Fibroblast of lung (primary cell): ENCODE measurements at regions not wholly inside any gene's neighbourhood (a gene's known extent, or its start where the extent isn't known, plus 50 kb on each side); places are given as distances from the start of the nearest gene placed in this dataset.
"Not testable (repeated sequence)": the region's sequence is repeated elsewhere in the genome, so short reads cannot be mapped to it uniquely, and the experiment has no call there.

Experiments used
- DNase-seq, 2 donors: peaks; one replicate each; pipeline versions ENCODE4 v3.0.0 to v3.0.0-alpha.2; 2010; ENCODE audit warnings: low read depth in 2 of 2
- H2AFZ ChIP-seq: 2 replicates; pipeline ENCODE4 v1.5.1; 2012; ENCODE audit warnings: low read length, control low read depth, inconsistent platforms
- H3K27ac ChIP-seq: 2 replicates; pipeline ENCODE4 v1.5.1; 2011; ENCODE audit warnings: low read length, control low read depth; ENCODE audit not compliant: insufficient read depth
- H3K27me3 ChIP-seq: 2 replicates; pipeline ENCODE4 v1.5.1; 2011; ENCODE audit warnings: mild to moderate bottlenecking, low read length; ENCODE audit not compliant: control insufficient read depth, insufficient read depth
- H3K36me3 ChIP-seq: 2 replicates; pipeline ENCODE4 v1.5.1; 2011; ENCODE audit warnings: low read length; ENCODE audit not compliant: control insufficient read depth, insufficient read depth
- H3K4me1 ChIP-seq: 2 replicates; pipeline ENCODE4 v1.5.1; 2011; ENCODE audit warnings: low read length; ENCODE audit not compliant: control insufficient read depth, insufficient read depth; ENCODE audit errors: extremely low read depth
- H3K4me2 ChIP-seq: 2 replicates; pipeline ENCODE4 v1.5.1; 2011; ENCODE audit warnings: low read length, control low read depth; ENCODE audit not compliant: insufficient read depth; ENCODE audit errors: extremely low read depth
- H3K4me3 ChIP-seq, 4 experiments: fragments of 200-600 bp in 1 of 4; sonication (generic) in 1 of 4; replicated peaks in 1 of 4; 2 replicates each; pipeline ENCODE4 v1.5.1; 2011 to 2016; ENCODE audit warnings: low read length in 4 of 4, low read depth in 3 of 4, mild to moderate bottlenecking in 3 of 4, control low read depth in 2 of 4, inconsistent platforms in 1 of 4, mixed read lengths in 1 of 4; ENCODE audit not compliant: insufficient read depth in 1 of 4; ENCODE audit errors: control extremely low read depth in 1 of 4
- H3K79me2 ChIP-seq: 2 replicates; pipeline ENCODE4 v1.5.1; 2012; ENCODE audit warnings: mild to moderate bottlenecking, low read length, inconsistent platforms; ENCODE audit not compliant: control insufficient read depth, insufficient read depth
- H3K9ac ChIP-seq: 2 replicates; pipeline ENCODE4 v1.5.1; 2011; ENCODE audit warnings: mild to moderate bottlenecking, low read length, control low read depth; ENCODE audit not compliant: insufficient read depth
- H3K9me3 ChIP-seq: 2 replicates; pipeline ENCODE4 v1.5.1; 2012; ENCODE audit warnings: low read depth, low read length; ENCODE audit not compliant: control insufficient read depth, insufficient read depth
- H4K20me1 ChIP-seq: 2 replicates; pipeline ENCODE4 v1.5.1; 2011; ENCODE audit warnings: low read length; ENCODE audit not compliant: control insufficient read depth, insufficient read depth; ENCODE audit errors: extremely low read depth

GRCh38 chr2:89184746-89185145, 493.3 kb downstream of the RPIA start:
- not testable (repeated sequence) for H3K4me2 ChIP-seq, H3K79me2 ChIP-seq, H2AFZ ChIP-seq, H3K27me3 ChIP-seq, DNase-seq, H3K36me3 ChIP-seq, H3K27ac ChIP-seq, H3K9me3 ChIP-seq, H4K20me1 ChIP-seq, H3K9ac ChIP-seq, H3K4me1 ChIP-seq, H3K4me3 ChIP-seq

- H2AFZ ChIP-seq, H3K36me3 ChIP-seq: not testable (repeated sequence)
Observed at GRCh38 chr2:89195636-89196251, 504.3 kb downstream of the RPIA start.

GRCh38 chr2:89196719-89197118, 505.2 kb downstream of the RPIA start:
- not testable (repeated sequence) for H3K36me3 ChIP-seq, H3K79me2 ChIP-seq, H3K9me3 ChIP-seq, H3K4me3 ChIP-seq, H3K9ac ChIP-seq, H3K4me2 ChIP-seq, H3K27me3 ChIP-seq, H3K27ac ChIP-seq, DNase-seq, H3K4me1 ChIP-seq, H2AFZ ChIP-seq, H4K20me1 ChIP-seq

More at GRCh38 chr2:89195636-89196251, 504.3 kb downstream of the RPIA start:
- not testable (repeated sequence) for H3K27me3 ChIP-seq, H3K4me3 ChIP-seq, H3K4me1 ChIP-seq, DNase-seq, H3K27ac ChIP-seq, H3K9ac ChIP-seq, H3K9me3 ChIP-seq, H3K4me2 ChIP-seq, H4K20me1 ChIP-seq, H3K79me2 ChIP-seq

GRCh38 chr2:89198026-89198425, 506.6 kb downstream of the RPIA start:
- H3K4me3 ChIP-seq, H4K20me1 ChIP-seq, DNase-seq, H3K36me3 ChIP-seq, H2AFZ ChIP-seq, H3K4me1 ChIP-seq, H3K79me2 ChIP-seq, H3K9ac ChIP-seq, H3K9me3 ChIP-seq, H3K27me3 ChIP-seq, H3K4me2 ChIP-seq, H3K27ac ChIP-seq: not testable (repeated sequence)

GRCh38 chr2:89199453-89200246, 508.2 kb downstream of the RPIA start:
- not testable (repeated sequence) for H3K36me3 ChIP-seq, H3K9me3 ChIP-seq, H2AFZ ChIP-seq, H3K9ac ChIP-seq, H4K20me1 ChIP-seq, H3K27ac ChIP-seq, H3K27me3 ChIP-seq, H3K79me2 ChIP-seq, DNase-seq, H3K4me1 ChIP-seq, H3K4me3 ChIP-seq, H3K4me2 ChIP-seq

- not testable (repeated sequence) for H3K9me3 ChIP-seq, DNase-seq, H3K4me3 ChIP-seq, H4K20me1 ChIP-seq, H3K9ac ChIP-seq, H3K27me3 ChIP-seq, H3K36me3 ChIP-seq, H3K4me1 ChIP-seq, H3K4me2 ChIP-seq, H2AFZ ChIP-seq, H3K79me2 ChIP-seq, H3K27ac ChIP-seq
Observed at GRCh38 chr2:89200247-89200527, 508.7 kb downstream of the RPIA start.

- H3K4me2 ChIP-seq, H3K27me3 ChIP-seq, H4K20me1 ChIP-seq, H3K36me3 ChIP-seq, DNase-seq, H3K4me3 ChIP-seq, H2AFZ ChIP-seq, H3K79me2 ChIP-seq, H3K9ac ChIP-seq, H3K9me3 ChIP-seq, H3K4me1 ChIP-seq, H3K27ac ChIP-seq: not testable (repeated sequence)
Observed at GRCh38 chr2:89202518-89202917, 511.0 kb downstream of the RPIA start.
